ENCODE measurements at regions not wholly inside any gene's neighbourhood (a gene's known extent, or its start where the extent isn't known, plus 50 kb on each side); places are given as distances from the start of the nearest gene placed in this dataset.

- TF ChIP-seq EZH2 (IDR thresholded peaks at IDR 0.05; ENCODE audit: insufficient read depth, poor library complexity, severe bottlenecking) (no peak), EZH2phosphoT487 (IDR thresholded peaks at IDR 0.05; ENCODE audit: insufficient read depth, low read depth) (no peak)
Measured at GRCh38 chr16:9155871-9156270, 64.4 kb downstream of the HAPSTR1 start.
